ENCODE measurements at regions not wholly inside any gene's neighbourhood (a gene's known extent, or its start where the extent isn't known, plus 50 kb on each side); places are given as distances from the start of the nearest gene placed in this dataset.
"Not testable (repeated sequence)": the region's sequence is repeated elsewhere in the genome, so short reads cannot be mapped to it uniquely, and the experiment has no call there.

DNA sequence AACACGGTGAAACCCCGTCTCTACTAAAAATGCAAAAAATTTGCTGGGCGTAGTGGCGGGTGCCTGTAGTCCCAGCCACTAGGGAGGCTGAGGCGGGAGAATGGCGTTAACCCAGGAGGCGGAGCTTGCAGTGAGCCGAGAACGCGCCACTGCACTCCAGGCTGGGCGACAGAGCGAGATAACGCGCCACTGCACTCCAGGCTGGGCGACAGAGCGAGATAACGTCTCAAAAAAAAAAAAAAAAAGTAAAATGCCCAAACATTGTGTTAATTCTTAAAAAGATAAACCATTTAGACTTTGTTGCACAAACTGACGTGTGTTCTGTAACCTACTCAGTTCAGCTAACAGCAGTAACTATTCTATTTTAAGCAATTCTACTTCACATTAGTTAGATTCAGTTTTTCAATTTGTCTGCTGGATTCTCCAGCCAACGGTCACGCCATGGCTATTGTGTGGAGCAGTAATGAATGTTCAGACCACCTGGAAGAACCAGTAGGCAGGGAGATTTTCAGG is 119.3 kb upstream of the MAN2A1 start:
- no peak overlapping the region for H3K27ac ChIP-seq
- no peaks in the 10 kb centered on the region for H3K4me1 ChIP-seq (replicated peaks in 1 of 2)
- in situ Hi-C loops (cut with MboI; ENCODE audit: low pct_unique_long_range_greater_than_20kb in 2 of 9, low sequenced_read_pairs in 9 of 9, unreplicated experiment in 9 of 9), result no loop called here
- ATAC-seq (replicated peaks in 6 of 8), result no peak
- WGBS, 10 experiments, result 46 to 99% (median 83%) methylated on average over 1 to 18 of the region's 20 CpGs; no CpG with 5 or more reads in 1 of the 10 experiments
- H3K4me3 ChIP-seq, result no peak overlapping the region

GRCh38 chr5:109567374-109568044 is 122.2 kb upstream of the MAN2A1 start:
- no peak overlapping the region for H3K4me3 ChIP-seq
- H3K4me1 ChIP-seq (replicated peaks in 1 of 2), result no peaks in the 10 kb centered on the region
- in situ Hi-C loops (cut with MboI; ENCODE audit: low pct_unique_long_range_greater_than_20kb in 2 of 9, low sequenced_read_pairs in 9 of 9, unreplicated experiment in 9 of 9), result no loop called here
- peak in 7 of 8 experiments; percentile 45 to 91 (median 74) for ATAC-seq (replicated peaks in 6 of 8)
- no peak overlapping the region for H3K27ac ChIP-seq
- 10 to 82% (median 71%) methylated on average over 3 to 7 of the region's 7 CpGs; no CpG with 5 or more reads in 1 of the 10 experiments for WGBS, 10 experiments

GRCh38 chr5:109566361-109566760 is 123.4 kb upstream of the MAN2A1 start:
- no peak for ATAC-seq (replicated peaks in 6 of 8)
- Histone ChIP-seq H3K27ac (no peak overlapping the region), H3K4me3 (no peak overlapping the region), H3K4me1 (replicated peaks in 1 of 2) (no peaks in the 10 kb centered on the region)
- WGBS, 10 experiments, result 50 to 100% (median 94%) methylated on average over 1 to 2 of the region's 2 CpGs; no CpG with 5 or more reads in 1 of the 10 experiments
- in situ Hi-C loops (cut with MboI; ENCODE audit: low pct_unique_long_range_greater_than_20kb in 2 of 9, low sequenced_read_pairs in 9 of 9, unreplicated experiment in 9 of 9), result no loop called here

GRCh38 chr5:109563739-109564138 is 126.0 kb upstream of the MAN2A1 start:
- in situ Hi-C loops (cut with MboI; ENCODE audit: low pct_unique_long_range_greater_than_20kb in 2 of 9, low sequenced_read_pairs in 9 of 9, unreplicated experiment in 9 of 9), result no loop called here
- no peak overlapping the region for H3K4me3 ChIP-seq
- H3K4me1 ChIP-seq (replicated peaks in 1 of 2), result no peaks in the 10 kb centered on the region
- H3K27ac ChIP-seq, result no peak overlapping the region
- WGBS, 10 experiments, result 78 to 100% (median 100%) methylated on average over 1 of the region's 1 CpG; no CpG with 5 or more reads in 1 of the 10 experiments
- no peak for ATAC-seq (replicated peaks in 6 of 8)

DNA sequence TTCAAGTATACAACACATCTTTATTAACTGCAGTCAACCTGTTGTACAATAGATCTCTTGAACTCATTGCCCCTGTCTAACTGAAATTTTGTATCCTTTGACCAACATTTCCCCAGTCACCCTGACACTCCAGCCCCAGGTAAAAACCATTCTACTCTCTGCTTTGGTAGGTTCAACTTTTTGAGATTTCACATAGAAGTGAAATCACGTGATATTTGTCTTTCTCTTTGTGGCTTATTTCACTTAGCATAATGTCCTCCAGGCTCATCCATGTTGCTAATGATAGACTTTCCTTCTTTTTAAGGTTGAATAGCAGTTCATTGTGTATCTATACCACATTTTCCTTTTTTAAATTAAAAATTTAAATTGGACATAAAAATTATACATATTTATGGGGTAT is 126.5 kb upstream of the MAN2A1 start:
- in situ Hi-C loops (cut with MboI; ENCODE audit: low pct_unique_long_range_greater_than_20kb in 2 of 9, low sequenced_read_pairs in 9 of 9, unreplicated experiment in 9 of 9), result no loop called here
- Histone ChIP-seq H3K4me1 (replicated peaks in 1 of 2) (no peaks in the 10 kb centered on the region), H3K4me3 (no peak overlapping the region), H3K27ac (no peak overlapping the region)
- no peak for ATAC-seq (replicated peaks in 6 of 8)
- 17 to 100% (median 72%) methylated on average over 1 of the region's 1 CpG; no CpG with 5 or more reads in 2 of the 10 experiments for WGBS, 10 experiments

- H3K4me3 ChIP-seq, result no peak overlapping the region
- H3K27ac ChIP-seq, result no peak overlapping the region
- no peak for ATAC-seq (replicated peaks in 6 of 8)
- in situ Hi-C loops (cut with MboI; ENCODE audit: low pct_unique_long_range_greater_than_20kb in 2 of 9, low sequenced_read_pairs in 9 of 9, unreplicated experiment in 9 of 9), result no loop called here
- WGBS, 10 experiments, result 0 to 90% (median 62%) methylated on average over 2 to 3 of the region's 3 CpGs
- no peaks in the 10 kb centered on the region for H3K4me1 ChIP-seq (replicated peaks in 1 of 2)
These were observed 127.3 kb upstream of the MAN2A1 start for GRCh38 chr5:109562441-109562840.

DNA sequence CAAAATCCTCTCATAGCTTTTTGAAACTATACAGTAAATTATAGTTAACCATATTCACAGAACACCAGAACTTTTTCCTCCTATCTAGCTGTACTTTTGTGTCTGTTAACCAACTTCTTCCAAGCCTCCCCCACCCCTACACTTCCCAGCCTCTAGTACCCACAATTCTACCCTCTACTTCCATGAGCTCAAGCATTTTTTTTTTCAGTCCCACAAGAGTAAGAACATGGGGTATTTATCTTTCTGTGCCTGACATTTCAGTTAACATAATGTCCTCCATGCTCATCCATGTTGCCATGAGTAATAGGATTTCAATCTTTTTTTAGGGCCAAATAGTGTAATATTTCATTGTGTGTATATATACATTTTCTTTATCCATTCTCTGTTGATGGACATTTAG is 128.3 kb upstream of the MAN2A1 start:
- no peak overlapping the region for H3K4me3 ChIP-seq
- in situ Hi-C loops (cut with MboI; ENCODE audit: low pct_unique_long_range_greater_than_20kb in 2 of 9, low sequenced_read_pairs in 9 of 9, unreplicated experiment in 9 of 9), result no loop called here
- ATAC-seq (replicated peaks in 6 of 8), result no peak

GRCh38 chr5:109560554-109560953 is 129.2 kb upstream of the MAN2A1 start:
- H3K4me1 ChIP-seq (replicated peaks in 1 of 2), result no peaks in the 10 kb centered on the region
- no peak overlapping the region for H3K4me3 ChIP-seq
- in situ Hi-C loops (cut with MboI; ENCODE audit: low pct_unique_long_range_greater_than_20kb in 2 of 9, low sequenced_read_pairs in 9 of 9, unreplicated experiment in 9 of 9), result no loop called here
- no peak overlapping the region for H3K27ac ChIP-seq
- 14 to 100% (median 77%) methylated on average over 1 to 7 of the region's 7 CpGs for WGBS, 10 experiments
- no peak for ATAC-seq (replicated peaks in 6 of 8)

More for the DNA sequence above, 128.3 kb upstream of the MAN2A1 start:
- Histone ChIP-seq H3K27ac (no peak overlapping the region), H3K4me1 (replicated peaks in 1 of 2) (no peaks in the 10 kb centered on the region)

GRCh38 chr5:109558952-109559351 is 130.8 kb upstream of the MAN2A1 start:
- Histone ChIP-seq H3K27ac (no peak overlapping the region), H3K4me3 (no peak overlapping the region), H3K4me1 (replicated peaks in 1 of 2) (no peaks in the 10 kb centered on the region)
- WGBS, 10 experiments, result 17 to 100% (median 87%) methylated on average over 1 to 2 of the region's 2 CpGs
- no peak for ATAC-seq (replicated peaks in 6 of 8)
- in situ Hi-C loops (cut with MboI; ENCODE audit: low pct_unique_long_range_greater_than_20kb in 2 of 9, low sequenced_read_pairs in 9 of 9, unreplicated experiment in 9 of 9), result no loop called here

DNA sequence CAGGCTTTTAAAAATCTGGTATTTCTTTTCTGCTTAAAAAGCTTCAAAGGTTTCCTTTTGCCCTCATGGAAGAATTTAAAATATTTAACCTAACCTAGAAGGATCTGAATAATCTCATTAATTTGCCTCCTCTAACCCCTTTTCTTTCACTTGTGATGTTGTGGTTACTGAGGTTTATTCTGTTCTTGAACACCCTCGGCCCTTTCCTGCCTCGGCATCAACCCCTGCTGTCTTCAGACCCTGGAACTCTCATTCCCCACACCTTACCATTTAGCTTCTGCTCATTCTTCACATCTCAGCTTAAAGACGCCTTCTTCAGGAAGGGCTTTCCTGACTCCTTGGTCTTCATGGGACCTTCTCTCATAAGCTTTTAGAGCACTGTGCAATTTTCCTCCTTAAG is 131.4 kb upstream of the MAN2A1 start:
- WGBS, 10 experiments, result 60 to 100% (median 73%) methylated on average over 1 to 3 of the region's 3 CpGs; no CpG with 5 or more reads in 1 of the 10 experiments
- ATAC-seq (replicated peaks in 6 of 8), result no peak
- in situ Hi-C loops (cut with MboI; ENCODE audit: low pct_unique_long_range_greater_than_20kb in 2 of 9, low sequenced_read_pairs in 9 of 9, unreplicated experiment in 9 of 9), result no loop called here

DNA sequence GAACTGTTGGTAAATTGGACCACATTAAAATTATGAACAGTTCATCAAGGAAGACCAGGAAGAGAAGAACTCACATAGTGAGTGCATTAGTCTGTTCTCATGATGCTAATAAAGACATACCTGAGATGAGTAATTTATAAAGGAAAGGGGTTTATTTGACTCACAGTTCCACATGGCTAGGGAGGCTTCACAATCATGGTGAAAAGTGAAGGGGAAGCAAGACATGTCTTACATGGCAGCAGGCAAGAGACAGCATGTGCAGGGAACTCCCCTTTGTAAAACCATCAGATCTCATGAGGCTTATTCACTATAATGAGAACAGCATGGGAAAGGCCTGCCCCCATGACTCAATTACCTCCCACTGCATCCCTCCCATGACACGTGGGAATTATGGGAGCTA is 135.9 kb upstream of the MAN2A1 start:
- Histone ChIP-seq H3K4me1 (replicated peaks in 1 of 2) (no peaks in the 10 kb centered on the region), H3K4me3 (no peak overlapping the region), H3K27ac (no peak overlapping the region)
- WGBS, 10 experiments, result 0 to 82% (median 56%) methylated on average over 1 of the region's 1 CpG; no CpG with 5 or more reads in 2 of the 10 experiments
- in situ Hi-C loops (cut with MboI; ENCODE audit: low pct_unique_long_range_greater_than_20kb in 2 of 9, low sequenced_read_pairs in 9 of 9, unreplicated experiment in 9 of 9), result no loop called here
- no peak for ATAC-seq (replicated peaks in 6 of 8)

More for the DNA sequence above, 131.4 kb upstream of the MAN2A1 start:
- Histone ChIP-seq H3K4me1 (replicated peaks in 1 of 2) (no peaks in the 10 kb centered on the region), H3K27ac (no peak overlapping the region), H3K4me3 (no peak overlapping the region)

DNA sequence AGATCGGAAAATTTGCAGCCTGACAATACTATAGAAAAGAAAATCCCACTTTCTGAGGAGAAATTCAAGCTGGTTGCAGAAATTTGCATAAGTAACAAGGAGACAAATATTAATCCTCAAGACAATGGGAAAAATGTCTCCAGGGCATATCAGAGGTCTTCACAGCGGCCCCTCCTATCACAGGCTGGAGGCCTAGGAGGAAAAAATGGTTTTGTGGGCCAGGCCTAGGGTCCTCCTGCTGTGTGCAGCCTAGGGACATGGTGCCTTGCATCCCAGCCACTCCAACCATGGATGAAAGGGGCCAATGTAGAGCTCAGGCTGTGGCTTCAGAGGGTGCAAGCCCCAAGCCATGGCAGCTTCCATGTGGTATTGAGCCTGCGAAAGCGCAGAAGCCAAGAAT is 138.5 kb upstream of the MAN2A1 start:
- H3K27ac ChIP-seq; H3K4me1 ChIP-seq (replicated peaks in 1 of 2); ATAC-seq (replicated peaks in 6 of 8); H3K4me3 ChIP-seq; in situ Hi-C loops (cut with MboI; ENCODE audit: low pct_unique_long_range_greater_than_20kb in 2 of 9, low sequenced_read_pairs in 9 of 9, unreplicated experiment in 9 of 9): not testable (repeated sequence)
- 20 to 100% (median 75%) methylated on average over 1 to 4 of the region's 4 CpGs; no CpG with 5 or more reads in 3 of the 10 experiments for WGBS, 10 experiments

GRCh38 chr5:109550077-109550476 is 139.7 kb upstream of the MAN2A1 start:
- H3K4me3 ChIP-seq, result no peak overlapping the region
- in situ Hi-C loops (cut with MboI; ENCODE audit: low pct_unique_long_range_greater_than_20kb in 2 of 9, low sequenced_read_pairs in 9 of 9, unreplicated experiment in 9 of 9), result no loop called here
- 31 to 100% (median 63%) methylated on average over 1 of the region's 1 CpG; no CpG with 5 or more reads in 1 of the 10 experiments for WGBS, 10 experiments
- H3K4me1 ChIP-seq (replicated peaks in 1 of 2), result no peaks in the 10 kb centered on the region
- H3K27ac ChIP-seq, result no peak overlapping the region
- no peak for ATAC-seq (replicated peaks in 6 of 8)

DNA sequence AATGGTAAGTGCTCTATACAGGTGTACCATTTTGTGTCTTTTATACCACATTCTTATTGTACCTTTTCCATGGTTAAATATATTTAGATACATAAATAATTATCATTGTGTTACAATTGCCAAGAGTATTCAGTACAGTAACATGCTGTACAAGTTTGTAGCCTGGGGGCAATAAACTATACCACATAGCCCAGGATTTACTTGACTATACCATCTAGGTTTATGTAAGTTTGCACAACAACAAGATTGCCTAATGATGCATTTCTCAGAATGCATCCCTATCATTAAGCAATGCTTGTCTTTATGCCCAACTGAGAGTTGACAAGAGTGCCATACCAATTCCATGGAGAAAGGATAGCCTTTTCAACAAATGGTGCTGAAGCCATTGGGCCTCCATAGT is 136.7 kb upstream of the PJA2 start:
- no peaks in the 10 kb centered on the region for H3K4me1 ChIP-seq (replicated peaks in 1 of 2)
- no peak overlapping the region for H3K27ac ChIP-seq
- in situ Hi-C loops (cut with MboI; ENCODE audit: low pct_unique_long_range_greater_than_20kb in 2 of 9, low sequenced_read_pairs in 9 of 9, unreplicated experiment in 9 of 9), result no loop called here
- no peak for ATAC-seq (replicated peaks in 6 of 8)
- no peak overlapping the region for H3K4me3 ChIP-seq
